Fibroblast of mammary gland (primary cell): ENCODE measurements at regions not wholly inside any gene's neighbourhood (a gene's known extent, or its start where the extent isn't known, plus 50 kb on each side); places are given as distances from the start of the nearest gene placed in this dataset.

Source experiments
- DNase-seq: peaks from one replicate; pipeline ENCODE4 v3.0.0-alpha.2; 2010; ENCODE audit warnings: low read depth
- H3K4me3 ChIP-seq: 2 replicates; pipeline ENCODE4 v1.5.1; 2011; ENCODE audit warnings: low read depth, mild to moderate bottlenecking, low read length, moderate library complexity; ENCODE audit not compliant: control insufficient read depth
- TF ChIP-seq, protein P1 (sequence below): conservative IDR thresholded peaks from 2 replicates; pipeline ENCODE4 v1.5.1; 2011; ENCODE audit warnings: low read depth, low read length, inconsistent platforms; ENCODE audit not compliant: control insufficient read depth, insufficient read depth

DNA sequence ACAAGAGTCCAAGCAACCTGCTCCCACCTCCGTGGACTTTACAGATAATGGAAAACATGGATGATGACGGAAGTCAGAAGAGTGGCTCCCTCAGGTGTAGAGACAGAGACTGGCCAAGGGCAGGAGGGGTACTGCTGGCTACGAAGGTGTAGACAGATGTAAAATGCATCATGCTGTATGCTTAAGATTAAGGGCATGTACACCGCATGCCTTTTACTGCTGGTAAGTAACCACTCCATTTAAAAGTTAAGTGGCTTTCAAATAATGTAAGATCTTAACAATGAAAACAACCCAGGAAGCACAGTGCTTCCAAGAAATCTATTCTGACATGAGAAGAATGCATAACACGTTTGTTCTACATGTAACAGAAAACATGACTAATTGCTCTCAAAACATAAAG, 76.9 kb upstream of the FAM9B start:
- no peak overlapping the region for H3K4me3 ChIP-seq
- DNase-seq = no peak
- TF ChIP-seq, protein P1, sequence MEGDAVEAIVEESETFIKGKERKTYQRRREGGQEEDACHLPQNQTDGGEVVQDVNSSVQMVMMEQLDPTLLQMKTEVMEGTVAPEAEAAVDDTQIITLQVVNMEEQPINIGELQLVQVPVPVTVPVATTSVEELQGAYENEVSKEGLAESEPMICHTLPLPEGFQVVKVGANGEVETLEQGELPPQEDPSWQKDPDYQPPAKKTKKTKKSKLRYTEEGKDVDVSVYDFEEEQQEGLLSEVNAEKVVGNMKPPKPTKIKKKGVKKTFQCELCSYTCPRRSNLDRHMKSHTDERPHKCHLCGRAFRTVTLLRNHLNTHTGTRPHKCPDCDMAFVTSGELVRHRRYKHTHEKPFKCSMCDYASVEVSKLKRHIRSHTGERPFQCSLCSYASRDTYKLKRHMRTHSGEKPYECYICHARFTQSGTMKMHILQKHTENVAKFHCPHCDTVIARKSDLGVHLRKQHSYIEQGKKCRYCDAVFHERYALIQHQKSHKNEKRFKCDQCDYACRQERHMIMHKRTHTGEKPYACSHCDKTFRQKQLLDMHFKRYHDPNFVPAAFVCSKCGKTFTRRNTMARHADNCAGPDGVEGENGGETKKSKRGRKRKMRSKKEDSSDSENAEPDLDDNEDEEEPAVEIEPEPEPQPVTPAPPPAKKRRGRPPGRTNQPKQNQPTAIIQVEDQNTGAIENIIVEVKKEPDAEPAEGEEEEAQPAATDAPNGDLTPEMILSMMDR = no peak

- TF ChIP-seq, protein P1 = no peak
- DNase-seq = no peak
- no peak overlapping the region for H3K4me3 ChIP-seq
These were observed 80.3 kb upstream of the FAM9B start for GRCh38 chrX:9114245-9114644.

GRCh38 chrX:9117851-9118250, 83.9 kb upstream of the FAM9B start:
- no peak overlapping the region for H3K4me3 ChIP-seq
- TF ChIP-seq, protein P1 = no peak
- peak; percentile 3 for DNase-seq

DNA sequence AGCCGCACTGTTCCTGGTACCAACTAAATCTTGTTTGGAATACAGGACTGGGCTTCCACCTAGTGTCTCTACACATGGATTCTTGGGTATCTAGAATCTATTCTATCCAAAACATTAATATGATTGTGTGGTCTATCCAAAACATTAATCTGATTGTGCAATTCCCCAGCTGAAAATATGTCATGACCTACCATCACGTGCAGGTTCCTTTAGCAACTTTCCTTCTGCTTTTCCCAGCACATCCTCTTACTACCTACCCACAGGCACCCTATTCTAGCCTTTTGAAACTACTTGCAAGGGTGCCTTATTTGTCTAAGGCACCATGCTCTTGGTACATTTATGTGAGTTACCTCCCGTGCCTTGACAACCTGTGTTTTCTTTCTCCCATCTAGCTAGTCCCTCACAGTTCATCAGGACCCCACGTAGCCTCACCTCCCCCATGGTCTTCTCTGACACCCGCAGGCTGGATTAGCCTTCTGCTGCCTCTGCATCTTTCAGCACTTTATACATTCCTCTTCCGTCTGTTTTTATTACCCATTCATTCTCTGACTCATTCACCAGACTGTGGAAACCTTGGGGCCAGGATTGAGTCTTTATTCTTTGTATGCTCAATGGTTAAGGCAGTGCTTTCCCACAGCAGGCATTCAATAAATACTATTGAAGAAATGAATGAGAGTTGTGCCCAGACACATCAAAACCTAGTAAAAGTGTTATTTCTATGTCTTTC, 88.8 kb upstream of the FAM9B start:
- no peak overlapping the region for H3K4me3 ChIP-seq
- DNase-seq = peak; percentile 30

GRCh38 chrX:9127986-9128385, 94.1 kb upstream of the FAM9B start:
- no peak for DNase-seq
- H3K4me3 ChIP-seq = no peak overlapping the region
- TF ChIP-seq, protein P1 = no peak

More for the DNA sequence above, 88.8 kb upstream of the FAM9B start:
- TF ChIP-seq, protein P1 = no peak

- H3K4me3 ChIP-seq = no peak overlapping the region
- DNase-seq = no peak
- TF ChIP-seq, protein P1 = no peak
These were observed 96.1 kb upstream of the FAM9B start for GRCh38 chrX:9130031-9130430.
